Upper lobe of left lung (tissue), 4 donors: ENCODE measurements at regions not wholly inside any gene's neighbourhood (a gene's known extent, or its start where the extent isn't known, plus 50 kb on each side); places are given as distances from the start of the nearest gene placed in this dataset.

Source experiments
- POLR2A ChIP-seq, 4 donors: fragments of 450-650 bp; IDR thresholded peaks; one replicate each; pipeline ENCODE4 v1.5.1; 2016 to 2017; ENCODE audit warnings: antibody characterized with exemption in 4 of 4, mild to moderate bottlenecking in 2 of 4
- TF ChIP-seq, protein P1 (sequence below), 6 experiments: fragments of 450-650 bp in 4 of 6; fragments of 200-600 bp in 2 of 6; sonication (generic) in 2 of 6; IDR thresholded peaks; one replicate each; pipeline ENCODE4 v1.5.1; 2016 to 2019; ENCODE audit warnings: antibody characterized with exemption in 6 of 6

- TF ChIP-seq, protein P1, sequence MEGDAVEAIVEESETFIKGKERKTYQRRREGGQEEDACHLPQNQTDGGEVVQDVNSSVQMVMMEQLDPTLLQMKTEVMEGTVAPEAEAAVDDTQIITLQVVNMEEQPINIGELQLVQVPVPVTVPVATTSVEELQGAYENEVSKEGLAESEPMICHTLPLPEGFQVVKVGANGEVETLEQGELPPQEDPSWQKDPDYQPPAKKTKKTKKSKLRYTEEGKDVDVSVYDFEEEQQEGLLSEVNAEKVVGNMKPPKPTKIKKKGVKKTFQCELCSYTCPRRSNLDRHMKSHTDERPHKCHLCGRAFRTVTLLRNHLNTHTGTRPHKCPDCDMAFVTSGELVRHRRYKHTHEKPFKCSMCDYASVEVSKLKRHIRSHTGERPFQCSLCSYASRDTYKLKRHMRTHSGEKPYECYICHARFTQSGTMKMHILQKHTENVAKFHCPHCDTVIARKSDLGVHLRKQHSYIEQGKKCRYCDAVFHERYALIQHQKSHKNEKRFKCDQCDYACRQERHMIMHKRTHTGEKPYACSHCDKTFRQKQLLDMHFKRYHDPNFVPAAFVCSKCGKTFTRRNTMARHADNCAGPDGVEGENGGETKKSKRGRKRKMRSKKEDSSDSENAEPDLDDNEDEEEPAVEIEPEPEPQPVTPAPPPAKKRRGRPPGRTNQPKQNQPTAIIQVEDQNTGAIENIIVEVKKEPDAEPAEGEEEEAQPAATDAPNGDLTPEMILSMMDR (IDR thresholded peaks at IDR 0.05): no peak
- TF ChIP-seq POLR2A (IDR thresholded peaks at IDR 0.05): no peak
Observed at GRCh38 chr1:4853904-4854303, 199.5 kb downstream of the AJAP1 start.
